Stimulated activated CD4-positive, alpha-beta T cell treated with anti-CD3 and anti-CD28 coated beads, TNF-alpha, amount 100 ng/mL, for 4 hours (primary cell): ENCODE measurements at regions not wholly inside any gene's neighbourhood (a gene's known extent, or its start where the extent isn't known, plus 50 kb on each side); places are given as distances from the start of the nearest gene placed in this dataset.
A peak's percentile ranks its signal among the peaks of the same experiment; 100 is the strongest.

ENCODE experiments used
- DNase-seq, 3 experiments: peaks; one replicate each; pipeline ENCODE4 v3.0.0-alpha.2; 2020; ENCODE audit warnings: low read depth in 3 of 3

DNA sequence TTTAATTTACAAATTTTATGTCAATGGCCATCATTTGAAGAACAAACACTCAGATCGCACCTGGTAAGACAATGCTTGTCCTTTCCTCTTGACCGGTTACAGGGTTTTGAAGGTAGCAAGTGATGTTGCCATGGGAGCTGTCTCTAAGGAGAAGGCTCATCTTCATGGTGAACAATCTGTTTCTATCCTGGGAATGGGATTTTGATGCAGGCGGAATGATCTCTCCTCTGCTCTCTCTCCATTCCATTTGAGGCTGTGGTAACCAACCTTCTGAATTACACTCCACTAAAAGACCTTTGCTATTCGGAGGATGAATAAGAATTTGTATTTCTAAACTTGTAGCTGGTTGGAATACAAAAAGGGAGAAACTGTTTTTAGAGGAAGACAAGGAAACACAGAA, 57.9 kb upstream of the SLC5A9 start:
- no peak for DNase-seq

DNA sequence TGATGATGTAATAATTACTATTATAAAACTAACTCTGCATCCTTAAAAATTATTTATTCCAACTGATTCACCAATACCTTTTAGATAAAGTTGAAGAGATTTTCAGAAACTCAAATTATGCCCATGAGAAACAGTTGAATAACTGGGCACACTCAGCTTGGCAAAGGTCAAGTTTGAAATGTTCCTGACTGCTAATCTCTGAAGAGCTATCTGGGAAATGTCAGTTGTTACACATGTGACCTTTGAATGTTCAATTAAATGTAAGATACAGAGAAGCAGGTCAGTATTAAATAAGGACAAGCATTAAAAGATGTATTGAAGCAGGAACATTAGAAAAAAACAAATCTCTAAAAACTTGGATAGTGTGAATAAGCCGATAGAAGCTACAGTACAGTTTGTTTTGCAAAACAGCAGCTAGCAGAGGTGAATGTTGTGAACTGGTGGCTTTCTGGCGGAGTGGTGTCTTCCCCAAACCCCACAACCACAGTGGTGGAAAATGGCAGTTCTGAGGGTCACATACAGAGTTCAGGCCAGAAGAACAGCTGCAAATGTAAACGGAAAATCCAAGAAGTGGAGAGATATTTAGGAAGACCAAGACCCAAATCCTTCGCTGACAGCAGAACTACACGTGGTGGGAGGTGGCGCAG, 61.9 kb upstream of the SLC5A9 start:
- DNase-seq, result no peak

DNA sequence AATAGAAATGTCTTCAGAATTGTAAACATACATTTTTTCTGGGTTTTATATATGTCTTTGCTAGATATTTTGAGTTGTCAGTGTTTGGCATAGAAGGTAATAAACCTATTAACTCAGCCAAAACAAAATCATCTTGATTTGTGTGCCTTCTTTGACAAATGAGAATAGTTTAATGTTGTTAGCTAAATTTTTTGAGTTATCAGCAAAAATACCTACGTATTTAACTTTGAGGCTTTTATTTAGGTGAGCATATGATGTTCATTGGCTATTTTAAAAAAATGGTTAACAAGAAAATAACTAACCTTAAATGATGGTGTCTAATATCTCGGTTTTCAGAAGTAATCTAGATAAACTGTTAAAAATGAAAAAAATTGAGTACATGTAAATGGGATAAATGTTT, 83.2 kb upstream of the SLC5A9 start:
- no peak for DNase-seq

DNA sequence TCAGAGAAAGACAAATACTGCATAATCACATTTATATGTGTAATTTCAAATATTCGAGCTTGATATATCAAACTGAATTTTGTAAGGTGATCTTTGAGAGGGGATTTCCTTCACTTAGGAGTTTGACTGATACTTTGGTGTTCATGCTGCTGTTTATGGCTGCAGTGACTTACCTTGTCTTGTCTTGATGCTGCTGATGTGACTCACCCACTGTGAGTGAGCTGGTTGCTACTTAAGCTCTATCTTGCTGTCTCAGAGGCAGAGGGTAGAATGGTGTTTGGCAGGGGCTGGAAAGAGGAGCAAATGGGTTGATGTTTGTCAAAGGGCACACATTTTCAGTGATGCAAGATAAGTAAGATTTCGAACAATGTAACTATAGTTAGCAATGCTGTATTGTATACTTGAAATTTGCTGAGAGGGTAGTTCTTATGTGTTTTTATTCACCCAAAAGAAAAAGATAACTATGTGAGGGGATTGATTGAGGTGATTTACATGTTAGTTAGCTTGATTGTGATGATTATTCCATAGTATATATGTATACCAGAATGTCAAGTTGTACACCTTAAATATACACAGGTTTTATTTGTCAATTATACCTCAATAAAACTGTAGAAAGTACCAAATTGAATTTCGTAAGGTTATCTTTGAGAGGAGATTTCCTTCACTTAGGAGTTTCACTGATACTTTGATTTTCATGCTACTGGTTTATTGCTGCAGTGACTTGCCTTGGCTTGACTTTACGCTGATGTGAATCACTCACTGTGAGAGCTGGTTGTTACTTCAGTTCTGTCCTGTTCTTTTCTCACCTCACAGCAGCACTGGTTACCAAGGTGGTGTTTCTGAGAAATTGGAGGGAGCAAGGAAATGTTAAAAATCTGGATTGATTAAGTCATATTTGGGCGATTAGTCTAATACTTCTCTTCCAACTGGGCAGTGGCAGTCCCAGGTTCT, 94.5 kb upstream of the SLC5A9 start:
- DNase-seq, result no peak

DNA sequence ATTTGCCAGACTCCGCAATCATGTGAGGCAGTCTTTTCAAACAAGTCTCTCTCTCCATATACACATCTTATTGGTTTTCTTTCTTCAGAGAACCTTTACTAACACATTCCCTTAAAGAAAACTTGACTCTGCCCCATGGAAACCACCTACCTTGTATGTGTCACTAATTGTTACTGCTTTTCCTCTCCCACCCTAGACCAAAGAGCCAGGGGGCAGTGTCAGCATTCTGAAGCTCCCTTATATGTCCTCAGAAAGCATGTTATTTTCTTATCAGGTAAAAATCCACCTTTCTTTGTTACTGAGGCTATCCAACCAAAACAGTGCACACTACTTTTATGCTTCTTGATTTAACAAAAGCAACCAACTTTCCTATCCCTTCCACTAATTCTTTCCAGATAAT, 98.9 kb upstream of the SLC5A9 start:
- no peak for DNase-seq

DNA sequence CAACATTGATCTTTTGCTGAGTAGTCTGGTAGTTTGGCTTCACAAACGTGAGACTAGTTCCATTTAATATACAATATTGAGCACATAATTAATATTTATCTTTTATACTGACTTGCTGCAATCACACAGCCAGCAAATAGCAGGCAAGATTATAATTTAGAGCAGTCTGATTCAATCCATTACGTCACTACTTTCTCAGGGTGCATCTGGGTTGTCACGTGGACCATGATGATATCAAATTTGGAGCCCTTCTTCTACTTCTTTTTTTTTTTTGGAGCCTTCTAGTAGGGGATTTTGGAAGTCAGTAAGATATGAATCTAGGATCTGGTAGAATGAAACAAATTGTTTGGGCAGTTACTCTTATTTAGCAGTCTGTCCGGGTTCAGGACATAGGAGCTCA, 100.6 kb upstream of the SLC5A9 start:
- no peak for DNase-seq

DNA sequence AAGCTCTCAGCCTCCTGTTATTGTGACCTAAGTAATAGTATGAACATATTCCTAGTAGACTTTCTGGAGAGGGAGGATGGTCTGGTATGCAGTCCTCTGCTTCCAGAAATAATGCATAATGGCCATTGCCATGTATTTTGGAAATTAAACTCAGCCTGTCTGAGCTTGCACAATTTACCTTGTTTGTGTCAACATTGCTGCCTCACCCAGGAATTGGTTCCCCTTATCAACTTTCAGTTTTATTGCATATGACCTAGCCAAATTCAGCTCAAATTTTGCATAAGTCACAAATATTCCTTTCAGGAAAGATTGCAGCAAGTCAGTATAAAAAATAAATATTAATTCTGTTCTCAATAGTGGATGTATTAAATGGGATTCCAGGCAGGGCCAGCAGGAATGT, 101.9 kb upstream of the SLC5A9 start:
- DNase-seq, result no peak

DNA sequence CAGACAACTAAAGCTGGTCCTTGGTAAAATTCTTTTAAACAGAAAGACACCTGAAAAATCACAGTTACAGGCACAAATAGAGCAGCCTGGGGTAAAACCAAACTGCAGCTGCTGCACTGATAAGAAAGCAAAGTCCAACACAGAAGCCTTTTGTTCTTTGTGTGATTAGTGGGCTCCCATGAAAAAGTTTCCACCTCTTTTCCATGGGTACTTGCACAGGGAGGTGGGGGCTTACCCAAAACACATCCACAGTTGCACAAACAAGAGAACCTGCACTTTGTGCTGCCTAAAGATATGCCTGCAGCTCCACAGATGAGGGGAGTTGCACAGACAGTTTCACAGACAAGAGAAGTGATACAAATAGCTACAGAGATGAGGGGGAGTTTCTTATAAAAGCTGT, 106.7 kb upstream of the SLC5A9 start:
- no peak for DNase-seq

DNA sequence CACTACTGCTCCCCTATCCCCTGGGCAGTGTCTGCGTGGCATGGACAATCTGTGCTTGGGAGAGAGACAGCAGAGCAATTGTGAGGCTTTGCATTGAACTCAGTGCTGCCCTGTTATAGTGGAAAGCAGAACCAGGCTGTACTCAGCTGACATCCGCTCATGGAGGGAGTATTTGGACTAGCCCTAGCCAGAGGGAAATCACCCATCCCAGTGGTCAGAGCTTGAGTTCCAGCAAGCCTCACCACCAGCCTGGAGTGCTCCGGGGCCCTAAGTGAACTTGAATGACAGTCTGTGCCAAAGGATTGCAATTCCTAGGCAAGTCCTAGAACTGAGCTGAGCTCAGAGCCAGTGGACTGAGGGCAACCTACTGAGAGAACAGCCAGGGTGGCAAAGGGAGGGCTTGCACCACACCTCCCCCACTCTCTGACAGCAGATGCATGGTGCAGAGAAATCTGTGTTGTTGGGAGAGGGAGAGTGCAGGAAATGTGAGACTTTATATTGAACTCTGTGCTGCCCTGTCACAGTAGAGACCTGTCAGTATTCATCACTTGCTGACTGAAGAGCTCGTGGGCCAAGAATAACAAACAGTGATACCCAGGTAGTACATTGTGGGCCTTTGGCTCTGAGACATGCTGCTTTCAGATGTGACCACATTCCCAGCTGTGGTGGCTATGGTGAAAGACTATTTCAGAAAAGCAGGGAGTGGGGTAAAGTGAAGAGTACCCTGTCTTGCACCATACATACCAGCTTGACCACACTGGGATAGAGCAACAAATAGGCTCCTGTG, 107.7 kb upstream of the SLC5A9 start:
- no peak for DNase-seq

DNA sequence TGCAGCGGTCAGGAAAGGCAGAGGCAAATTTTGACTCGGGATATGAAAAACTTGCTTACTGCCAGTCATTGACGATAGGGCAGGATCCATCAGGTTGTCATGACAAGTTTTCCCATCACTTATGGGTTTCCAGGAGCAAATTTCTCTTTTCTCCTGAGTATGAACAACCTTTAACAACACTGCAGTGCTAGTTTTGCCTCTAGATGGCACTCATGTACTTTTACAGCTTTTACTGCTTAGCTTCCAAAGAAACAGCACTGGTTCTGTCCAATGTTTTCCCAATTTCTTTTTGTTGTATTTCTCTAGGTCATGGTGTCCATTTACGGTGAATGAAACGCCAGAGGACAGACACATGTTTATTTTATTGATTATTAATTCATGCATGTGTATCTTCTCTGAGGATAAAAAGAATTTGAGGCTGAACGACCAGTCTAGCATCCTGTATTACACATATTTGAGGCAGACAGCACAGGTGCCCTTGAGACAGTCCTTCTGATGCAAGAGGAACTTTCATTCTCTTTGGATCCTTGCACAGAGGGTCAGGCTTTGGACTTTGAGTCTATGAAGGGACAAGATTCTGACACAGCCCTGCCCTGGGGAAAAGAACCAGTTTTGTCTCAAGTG, 112.3 kb upstream of the TRABD2B start:
- no peak for DNase-seq

DNA sequence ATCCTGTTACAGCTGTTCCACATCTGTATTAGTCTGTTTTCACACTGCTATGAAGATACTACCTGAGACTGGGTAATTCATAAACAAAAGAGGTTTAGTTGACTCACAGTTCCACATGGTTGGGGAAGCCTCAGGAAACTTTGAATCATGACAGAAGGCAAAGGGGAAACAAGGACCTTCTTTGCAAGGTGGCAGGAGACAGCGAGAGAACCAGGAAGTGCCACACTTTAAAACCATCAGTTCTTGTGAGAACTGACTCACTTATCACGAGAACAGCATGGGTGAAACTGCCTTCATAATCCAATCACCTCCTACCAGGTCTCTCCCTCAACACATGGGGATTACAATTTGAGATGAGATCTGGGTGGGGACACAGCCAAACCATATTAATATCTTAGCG, 110.3 kb upstream of the TRABD2B start:
- no peak for DNase-seq

DNA sequence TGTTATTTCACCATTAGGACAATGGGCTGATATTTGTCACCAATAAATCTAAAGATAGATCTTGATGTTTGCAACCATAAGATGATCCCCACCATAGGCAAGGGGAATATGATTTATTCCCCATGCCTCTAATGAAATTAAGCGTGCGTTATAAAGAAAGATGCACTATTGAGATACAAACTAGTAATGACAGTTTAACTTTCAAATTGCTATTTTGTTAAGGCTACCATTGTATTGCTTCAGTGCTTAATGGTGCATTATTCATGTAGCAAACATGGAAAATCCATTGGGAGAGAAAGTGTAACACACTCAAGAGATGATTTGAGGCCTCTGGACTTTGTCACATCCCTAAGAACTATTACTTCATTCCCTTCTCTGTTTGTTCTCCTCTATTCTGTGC, 108.9 kb upstream of the TRABD2B start:
- DNase-seq, result no peak

DNA sequence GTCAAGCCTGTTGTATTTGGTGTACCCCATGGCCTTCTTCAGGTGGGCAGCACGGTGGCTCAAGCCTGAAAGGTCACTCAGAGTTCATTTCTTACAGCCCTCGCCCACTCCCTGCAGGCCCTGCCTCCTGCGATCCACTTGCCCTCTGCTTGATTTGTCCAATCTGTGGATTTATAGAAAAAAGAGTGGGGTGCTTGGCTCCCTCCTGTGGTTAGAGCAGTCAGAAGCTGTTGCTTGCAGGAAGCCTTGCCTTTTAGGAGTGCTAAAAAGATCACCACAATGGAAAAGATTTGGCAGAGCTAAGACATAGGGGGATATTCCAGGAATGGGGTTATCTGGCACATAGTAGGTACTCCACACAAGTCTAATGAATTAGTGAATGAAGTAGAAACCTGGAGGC, 108.0 kb upstream of the TRABD2B start:
- no peak for DNase-seq

DNA sequence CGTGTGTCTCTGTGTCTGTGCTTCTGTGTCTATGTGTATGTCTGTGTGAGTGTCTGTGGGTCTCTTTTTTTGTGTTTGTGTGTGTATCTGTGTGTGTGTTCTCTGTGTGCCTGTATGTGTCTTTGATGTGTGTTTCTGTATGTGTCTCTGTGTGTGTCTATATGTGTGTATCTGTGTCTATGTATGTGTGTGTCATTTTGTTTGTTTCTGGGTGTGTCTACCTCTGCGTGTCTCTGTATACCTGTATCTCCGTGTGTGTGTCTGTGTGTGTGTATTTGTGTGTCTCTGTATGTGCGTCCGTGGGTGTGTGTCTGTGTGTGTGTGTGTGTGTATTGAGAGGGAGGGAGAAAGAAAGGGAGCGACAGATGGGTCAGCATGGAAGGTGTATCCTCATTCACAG, 106.3 kb upstream of the TRABD2B start:
- no peak for DNase-seq

DNA sequence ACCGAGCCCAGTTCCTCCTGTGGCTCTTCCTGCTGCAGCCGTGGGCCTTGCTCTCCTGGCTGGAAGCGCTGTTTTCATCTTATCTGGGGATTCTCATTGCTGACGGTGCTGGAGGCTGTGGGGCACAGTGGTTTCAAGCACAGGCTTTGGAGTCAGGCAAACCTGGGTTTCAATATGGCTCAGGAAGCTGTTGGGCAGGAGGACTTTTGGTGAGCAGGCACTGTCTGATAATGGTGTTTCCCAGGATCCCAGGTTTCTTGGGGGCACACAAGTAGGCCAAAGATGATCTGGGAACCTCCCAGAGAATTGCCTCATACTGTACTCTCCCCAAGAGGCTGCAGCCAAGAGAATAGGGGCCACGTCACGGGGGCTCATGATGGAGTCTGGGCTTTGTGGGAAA, 105.6 kb upstream of the TRABD2B start:
- no peak for DNase-seq

DNA sequence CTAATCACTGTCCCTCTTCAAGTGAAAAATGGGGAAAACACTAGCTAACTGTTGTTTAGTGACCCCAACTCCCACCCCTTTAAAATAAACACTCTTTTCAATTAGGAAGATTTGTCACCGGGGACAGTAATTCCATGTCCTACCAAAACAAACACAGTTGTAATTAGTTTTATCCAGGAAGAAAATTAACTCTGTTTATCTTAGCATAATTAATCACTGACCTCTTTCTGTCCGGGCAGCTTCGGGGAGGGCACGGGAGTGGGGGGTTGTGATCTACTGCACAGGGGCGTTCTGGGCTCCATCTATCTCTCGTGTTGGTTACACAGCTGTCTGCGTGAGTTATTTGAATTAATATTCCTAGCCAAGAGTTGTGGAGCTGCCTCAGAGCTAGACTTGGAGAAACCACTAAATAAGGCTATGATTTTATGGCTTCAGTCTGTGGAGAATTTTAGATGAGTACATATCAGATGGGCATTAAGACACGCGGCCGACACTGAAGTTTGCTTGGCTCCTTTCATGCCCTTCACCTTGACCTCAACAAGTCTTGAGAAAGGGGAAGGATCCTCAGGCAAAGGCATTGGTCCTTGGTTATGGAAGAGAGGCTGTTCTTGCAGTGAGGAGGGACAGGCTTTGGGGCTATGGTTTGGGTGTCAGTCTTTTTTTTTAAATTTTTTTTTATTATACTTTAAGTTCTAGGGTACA, 102.0 kb upstream of the TRABD2B start:
- DNase-seq, result no peak

DNA sequence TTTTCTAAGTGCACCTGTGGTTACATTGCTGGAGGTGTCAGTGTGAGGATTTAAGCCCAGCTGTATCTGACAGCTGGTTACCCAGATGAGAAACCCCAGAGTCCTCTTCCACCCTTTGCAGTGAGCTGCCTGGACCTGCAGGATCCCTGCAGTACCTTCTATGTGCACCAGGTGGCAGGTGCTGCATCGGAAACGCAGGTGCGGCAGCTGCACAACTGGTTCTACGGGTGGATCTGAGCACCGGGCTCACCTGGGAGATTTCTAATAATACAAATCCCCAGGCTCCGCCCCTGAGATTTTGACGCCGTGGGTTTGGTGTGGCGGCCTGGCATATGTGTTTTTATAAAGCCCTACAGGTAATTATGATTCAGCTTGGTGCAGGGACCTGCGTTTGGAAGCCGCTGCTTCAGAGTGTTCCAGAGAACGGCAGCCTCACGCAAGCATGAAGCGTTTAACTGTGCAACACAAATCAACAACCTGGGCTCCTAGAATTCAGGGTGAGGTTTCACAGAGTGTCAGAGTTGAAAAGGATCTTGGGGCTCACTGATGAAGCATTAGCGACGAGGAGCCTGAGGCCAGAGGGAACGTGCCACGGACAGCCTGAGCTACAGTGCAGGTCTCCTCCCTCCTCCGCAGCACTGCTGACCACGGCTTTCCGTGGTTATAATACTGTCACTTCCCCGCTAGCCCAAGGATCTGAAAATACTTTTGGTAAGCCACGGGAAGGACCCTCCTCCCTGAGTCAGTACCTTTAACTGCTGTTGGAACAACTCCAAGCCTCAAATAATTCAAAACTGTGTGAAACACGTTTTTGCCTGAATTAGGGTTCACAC, 96.7 kb upstream of the TRABD2B start:
- DNase-seq, result peak; percentile 32 to 58 (median 46)

DNA sequence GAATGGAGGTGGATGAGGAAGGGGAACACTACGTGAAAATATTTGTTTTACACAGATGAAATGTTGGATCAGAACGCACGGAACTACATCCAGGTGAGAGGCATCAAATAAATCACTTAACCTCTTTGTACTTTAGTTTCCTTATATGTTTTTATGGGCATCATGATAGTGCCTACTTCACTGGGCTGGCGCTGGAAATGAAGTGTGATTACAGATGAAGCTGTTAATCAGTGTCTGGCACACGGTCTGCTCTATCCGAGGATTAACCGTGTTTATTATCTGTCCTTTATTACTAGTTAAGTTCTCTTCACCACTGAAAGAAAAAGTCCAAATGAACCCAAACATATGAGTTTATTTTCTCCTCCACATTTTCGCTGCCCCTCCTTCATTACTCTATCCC, 96.0 kb upstream of the TRABD2B start:
- DNase-seq, result no peak

DNA sequence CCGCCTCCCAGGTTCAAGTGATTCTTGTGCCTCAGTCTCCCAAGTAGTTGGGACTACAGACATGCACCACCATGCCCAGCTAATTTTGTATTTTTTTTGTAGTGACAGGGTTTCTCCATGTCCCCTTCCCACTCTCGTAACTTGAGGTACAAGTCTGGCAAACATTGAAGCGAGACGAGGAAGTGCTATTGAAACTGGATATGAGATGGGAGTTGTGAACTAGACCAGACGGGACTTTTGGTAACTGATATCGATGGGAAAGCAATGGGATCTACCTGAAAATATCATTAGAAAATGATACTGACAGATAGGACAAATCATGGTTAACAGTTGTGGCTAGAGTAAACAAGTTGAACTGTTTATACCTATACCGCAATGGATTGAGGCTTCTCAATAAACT, 95.2 kb upstream of the TRABD2B start:
- no peak for DNase-seq

DNA sequence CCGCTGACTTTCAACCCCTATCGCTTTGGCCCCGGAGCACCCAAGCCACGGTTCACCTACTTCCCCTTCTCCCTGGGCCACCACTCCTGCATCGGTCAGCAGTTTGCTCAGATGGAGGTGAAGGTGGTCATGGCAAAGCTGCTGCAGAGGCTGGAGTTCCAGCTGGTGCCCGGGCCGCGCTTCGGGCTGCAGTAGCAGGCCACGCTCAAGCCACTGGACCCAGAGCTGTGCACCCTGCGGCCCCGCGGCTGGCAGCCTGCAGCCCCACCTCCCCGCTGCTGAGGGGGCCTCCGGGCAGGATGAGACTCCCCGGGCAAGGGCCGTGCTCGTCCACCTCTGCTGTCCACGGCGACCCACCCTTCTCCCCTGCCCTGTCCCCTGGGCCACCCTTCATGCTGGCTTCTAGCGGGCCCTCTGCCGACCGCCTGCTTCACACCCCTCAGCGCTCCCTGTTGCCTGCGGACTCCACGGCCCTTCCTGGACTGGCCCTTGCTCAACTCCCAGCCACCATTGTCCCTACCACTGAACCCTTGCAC, 92.2 kb upstream of the TRABD2B start:
- no peak for DNase-seq
